GM13977 (cell line): ENCODE measurements at regions not wholly inside any gene's neighbourhood (a gene's known extent, or its start where the extent isn't known, plus 50 kb on each side); places are given as distances from the start of the nearest gene placed in this dataset.

Experiments
- DNase-seq: peaks from one replicate; pipeline ENCODE4 v3.0.0; 2012; ENCODE audit warnings: low spot score
- CTCF ChIP-seq: IDR thresholded peaks from 2 replicates; pipeline ENCODE4 v1.5.1; 2012; ENCODE audit warnings: mild to moderate bottlenecking, control low read depth; ENCODE audit not compliant: insufficient read depth; ENCODE audit errors: extremely low read depth, missing control alignments
- in situ Hi-C: fragments of 300-500 bp; cut with MboI; formaldehyde crosslinking; loops from one replicate; pipeline ENCODE4 v1.12.0; 2022; ENCODE audit warnings: low sequenced_read_pairs, low pct_unique_long_range_greater_than_20kb, mixed read lengths, inconsistent platforms; ENCODE audit not compliant: unreplicated experiment

GRCh38 chr7:13656330-13656729, 333.1 kb downstream of the ETV1 start:
- DNase-seq: no peak
- in situ Hi-C loops: no loop called here
- TF ChIP-seq CTCF: no peak

GRCh38 chr7:13673290-13673689, 316.2 kb downstream of the ETV1 start:
- no peak for DNase-seq
- in situ Hi-C loops: no loop called here
- TF ChIP-seq CTCF: no peak

- in situ Hi-C loops: no loop called here
- no peak for TF ChIP-seq CTCF
- no peak for DNase-seq
Observed at GRCh38 chr7:13682626-13683025, 306.8 kb downstream of the ETV1 start.

- in situ Hi-C loops: no loop called here
- TF ChIP-seq CTCF: no peak
- DNase-seq: no peak
Observed at GRCh38 chr7:13687500-13687899, 302.0 kb downstream of the ETV1 start.

- in situ Hi-C loops: no loop called here
- DNase-seq: no peak
- TF ChIP-seq CTCF: no peak
Observed at GRCh38 chr7:13692548-13692947, 296.9 kb downstream of the ETV1 start.

- in situ Hi-C loops: no loop called here
- no peak for DNase-seq
- TF ChIP-seq CTCF: no peak
Observed at GRCh38 chr7:13702251-13702650, 287.2 kb downstream of the ETV1 start.

- TF ChIP-seq CTCF: no peak
- DNase-seq: no peak
- in situ Hi-C loops: no loop called here
Observed at GRCh38 chr7:13708670-13709069, 280.8 kb downstream of the ETV1 start.
